ENCODE measurements at regions not wholly inside any gene's neighbourhood (a gene's known extent, or its start where the extent isn't known, plus 50 kb on each side); places are given as distances from the start of the nearest gene placed in this dataset.

DNA sequence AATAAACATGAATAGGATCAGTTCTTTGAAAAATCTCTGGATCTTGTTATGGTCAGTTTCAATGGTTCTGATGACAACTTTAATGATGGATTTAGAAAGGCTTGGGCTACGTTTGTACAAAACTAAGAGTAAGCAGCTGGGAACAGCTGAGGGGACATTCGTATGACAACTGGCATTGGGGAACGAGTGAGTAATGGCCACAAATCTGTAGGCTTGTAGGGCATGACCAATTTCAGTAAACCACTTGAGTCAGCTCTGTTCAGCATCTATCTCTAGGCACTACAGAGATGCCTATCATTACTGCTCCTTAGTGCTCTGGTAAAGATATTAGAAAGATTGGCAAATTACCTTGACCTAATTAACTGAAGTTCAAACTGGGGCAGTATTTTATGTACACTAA, 1375.6 kb downstream of the EPHA7 start:
- no peak for DNase-seq (ENCODE audit: low spot score)

DNA sequence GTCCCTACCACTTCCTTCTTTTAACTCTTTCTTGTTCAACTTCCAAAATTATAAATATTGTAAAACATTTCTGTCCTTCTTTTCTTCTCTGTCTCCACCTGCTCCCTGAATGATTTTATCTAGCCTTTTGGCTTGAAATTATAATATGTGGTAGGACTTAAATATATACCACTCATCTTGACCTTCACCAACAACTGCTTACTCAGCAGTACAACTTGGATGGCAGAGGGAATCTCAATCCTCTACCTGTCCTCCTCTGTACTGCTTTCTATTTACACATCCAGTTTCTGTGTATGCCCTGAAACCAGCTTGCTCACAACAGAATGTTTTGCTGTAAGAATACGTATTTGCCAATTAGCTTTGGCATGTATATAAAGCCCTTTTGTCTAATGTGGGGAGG, 1392.5 kb downstream of the EPHA7 start:
- DNase-seq (ENCODE audit: low spot score): no peak

DNA sequence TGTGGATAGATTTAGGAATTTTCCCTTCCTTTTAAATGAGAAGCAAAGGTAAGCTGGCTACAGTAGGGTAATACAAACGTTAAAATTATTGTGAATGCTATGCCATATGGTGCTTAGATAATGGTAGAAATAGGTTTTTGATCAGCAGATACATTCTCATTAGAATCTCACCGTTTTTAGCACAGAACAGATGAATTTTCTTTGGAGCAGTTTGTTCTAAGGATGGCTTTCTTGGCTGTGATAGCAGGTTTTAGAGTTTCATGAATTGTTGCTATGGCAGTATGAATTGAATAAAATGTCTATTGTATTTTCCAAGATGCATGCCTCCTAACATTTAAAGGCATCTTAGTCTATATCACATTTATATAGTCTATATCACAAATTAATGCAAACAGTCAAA, 1394.5 kb downstream of the EPHA7 start:
- no peak for DNase-seq (ENCODE audit: low spot score)

DNA sequence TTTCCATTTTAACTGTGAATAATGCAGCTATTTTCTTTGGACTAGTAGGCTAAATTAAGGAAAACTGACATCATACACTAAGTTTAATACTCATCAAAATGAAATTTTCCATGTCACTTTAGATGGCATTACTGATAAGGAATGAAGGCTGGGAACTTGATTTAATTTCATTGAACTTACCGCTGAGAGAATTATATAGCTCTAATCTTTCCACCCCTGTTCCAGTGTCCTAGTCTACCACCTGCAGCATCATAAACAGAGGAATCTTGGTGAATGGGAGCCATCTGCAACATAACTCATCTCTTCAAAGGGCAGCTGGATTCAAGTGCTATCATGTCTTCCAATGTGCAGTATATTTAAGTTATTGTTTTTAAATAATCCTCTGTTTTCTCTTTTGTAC, 1395.2 kb downstream of the EPHA7 start:
- no peak for DNase-seq (ENCODE audit: low spot score)

DNA sequence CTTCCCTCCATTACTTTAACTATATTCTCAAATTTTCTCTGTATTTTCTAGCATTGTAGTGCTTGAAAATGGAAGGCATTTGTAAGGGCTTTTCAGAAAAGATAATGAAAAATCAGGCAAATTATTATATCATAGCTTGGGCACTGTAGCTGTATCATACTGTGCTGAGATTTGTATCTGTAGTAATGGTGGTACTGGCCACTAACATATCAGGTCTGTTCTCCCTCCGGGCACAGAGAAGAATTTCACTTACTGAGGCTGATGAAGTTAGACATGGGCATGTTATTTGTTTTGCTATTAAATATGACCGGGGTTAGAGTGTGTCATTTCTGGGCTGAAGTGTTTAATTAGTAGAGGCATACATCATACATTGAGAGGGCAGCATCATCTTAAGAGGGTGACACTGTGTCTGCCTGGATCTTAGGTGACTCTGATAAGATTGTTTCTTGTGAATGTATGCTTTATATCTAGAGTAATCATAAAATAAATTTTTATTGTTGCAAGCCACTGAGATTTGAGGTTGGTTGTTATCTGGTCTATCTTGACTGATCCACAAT, 1395.9 kb downstream of the EPHA7 start:
- no peak for DNase-seq (ENCODE audit: low spot score)

DNA sequence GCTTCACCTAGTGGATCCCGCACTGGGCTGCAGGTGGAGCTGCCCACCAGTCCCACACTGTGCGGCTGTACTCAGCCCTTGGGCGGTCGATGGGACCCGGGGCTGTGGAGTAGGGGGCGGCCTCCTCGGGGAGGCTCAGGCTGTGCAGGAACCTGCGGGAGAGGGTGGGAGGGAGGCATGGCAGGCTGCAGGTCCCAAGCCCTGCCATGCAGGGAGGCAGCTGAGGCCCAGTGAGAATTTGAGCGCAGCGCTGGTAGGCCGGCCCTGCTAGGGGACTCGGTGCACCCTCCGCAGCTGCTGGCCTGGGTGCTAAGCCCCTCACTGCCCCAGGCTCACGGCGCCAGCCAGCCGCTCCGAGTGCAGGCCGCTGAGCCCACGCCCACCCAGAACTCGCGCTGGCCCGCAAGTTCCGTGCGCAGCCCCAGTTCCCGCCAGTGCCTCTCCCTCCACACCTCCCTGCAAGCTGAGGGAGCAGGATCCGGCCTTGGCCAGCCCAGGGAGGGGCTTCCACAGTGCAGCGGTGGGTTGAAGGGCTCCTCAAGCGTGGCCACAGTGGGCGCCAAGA, 1407.6 kb downstream of the EPHA7 start:
- DNase-seq (ENCODE audit: low spot score): no peak

DNA sequence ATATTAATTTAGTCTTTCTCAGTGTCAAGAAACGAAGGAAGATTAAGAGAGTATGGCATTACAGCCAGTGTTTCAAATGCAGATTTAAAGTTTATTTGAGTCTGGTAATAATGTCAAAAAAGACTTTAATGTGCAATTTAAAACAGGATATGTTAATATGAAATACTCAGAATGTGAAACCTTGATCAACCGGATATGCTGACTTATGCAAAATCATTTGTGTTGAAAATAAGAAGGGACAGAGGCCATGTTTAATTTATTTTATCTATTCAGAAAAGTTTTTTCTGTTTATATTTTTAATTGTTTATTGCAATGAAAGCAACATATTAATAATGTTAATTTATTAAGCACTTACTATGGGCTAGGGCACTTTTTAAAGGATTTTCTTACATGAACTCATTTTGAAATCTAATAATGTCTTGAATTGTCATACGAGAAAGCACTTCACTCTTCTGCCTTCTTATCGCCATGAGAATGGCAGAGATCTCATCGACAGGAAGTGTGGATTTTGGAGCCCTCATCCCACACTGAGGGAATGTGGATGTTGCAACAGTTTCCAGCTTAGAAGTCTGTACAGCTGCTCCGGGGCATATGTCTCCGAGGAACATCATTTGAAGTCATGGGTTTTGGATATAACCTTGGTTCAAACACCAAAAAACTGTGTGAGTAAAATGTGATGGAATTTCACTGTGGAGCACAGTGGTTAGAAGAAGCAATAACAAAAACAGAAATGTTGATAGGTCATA, 1410.4 kb downstream of the EPHA7 start:
- no peak for DNase-seq (ENCODE audit: low spot score)

DNA sequence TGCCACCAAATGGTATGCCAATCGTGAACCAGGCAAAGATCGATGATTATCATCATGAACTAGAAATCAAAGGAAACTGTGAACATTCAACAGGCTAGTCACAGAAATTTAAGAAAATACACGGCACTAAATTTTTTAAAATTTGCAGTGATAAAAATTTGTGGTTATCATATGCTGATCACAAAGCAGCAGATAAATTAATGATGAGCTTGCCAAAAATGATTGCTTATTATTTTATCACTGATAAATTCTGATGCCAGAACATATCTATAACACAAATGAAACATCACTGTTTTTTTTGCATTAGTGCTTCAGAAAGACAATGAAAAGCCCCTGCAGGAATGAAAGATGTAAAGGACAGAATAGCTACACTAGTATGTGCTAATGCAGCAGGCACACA, 1413.2 kb upstream of the MAP3K7 start:
- DNase-seq (ENCODE audit: low spot score): no peak

DNA sequence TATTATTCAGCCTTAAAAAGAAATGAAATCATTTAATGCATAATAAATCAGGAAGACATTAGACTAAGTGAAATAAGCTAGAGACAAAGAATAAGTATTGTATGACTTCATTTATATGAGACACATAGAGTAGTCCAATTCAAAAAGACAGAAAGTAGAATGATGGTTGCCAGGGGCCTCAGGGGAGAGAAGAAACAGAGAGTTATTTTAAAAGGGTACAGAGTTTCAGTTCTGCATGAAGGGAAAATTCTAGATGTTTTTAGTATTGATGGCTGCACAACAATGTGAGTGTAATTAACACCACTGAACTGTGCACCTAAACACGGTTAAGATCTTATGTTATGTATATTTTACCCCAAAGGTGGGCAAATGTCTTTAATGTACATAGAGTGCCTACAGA, 1407.9 kb upstream of the MAP3K7 start:
- DNase-seq (ENCODE audit: low spot score): no peak

DNA sequence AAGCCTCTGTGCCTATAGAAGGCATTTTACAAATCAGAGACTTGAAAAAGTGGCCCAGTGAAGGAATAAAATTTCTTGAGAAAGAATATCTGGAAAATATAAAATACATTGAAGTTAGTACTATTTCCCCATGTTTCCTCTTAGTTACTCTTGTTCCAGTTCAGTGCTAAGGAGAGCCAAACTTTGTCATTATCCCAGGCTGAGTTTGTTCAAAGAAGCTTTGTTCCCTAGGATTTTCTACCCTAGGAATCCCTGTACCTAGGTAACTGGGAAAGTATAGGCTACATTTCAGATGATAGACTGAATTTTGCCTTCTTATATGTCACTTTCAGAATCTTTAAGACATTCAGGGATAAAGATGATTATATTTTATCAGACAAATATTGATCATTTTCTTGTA, 1395.7 kb upstream of the MAP3K7 start:
- no peak for DNase-seq (ENCODE audit: low spot score)

DNA sequence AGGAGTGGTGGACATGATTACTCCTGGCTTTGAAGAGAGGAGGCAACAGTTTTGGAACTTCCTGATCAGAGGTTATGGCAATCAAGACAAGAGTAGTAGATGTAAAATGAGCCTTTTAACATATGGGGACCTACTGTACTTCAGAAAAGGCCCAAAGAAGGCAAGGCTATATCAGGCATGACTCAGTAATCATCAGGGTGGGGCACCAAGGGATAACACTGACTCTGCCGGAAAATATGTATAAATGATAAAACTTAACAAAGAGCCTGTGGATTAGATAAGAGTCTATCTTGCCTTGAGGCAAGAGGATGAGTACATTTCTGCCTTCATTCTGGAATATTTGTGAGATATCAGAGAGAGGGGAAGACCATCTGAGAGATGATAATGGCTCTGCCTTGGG, 1389.9 kb upstream of the MAP3K7 start:
- DNase-seq (ENCODE audit: low spot score): no peak

DNA sequence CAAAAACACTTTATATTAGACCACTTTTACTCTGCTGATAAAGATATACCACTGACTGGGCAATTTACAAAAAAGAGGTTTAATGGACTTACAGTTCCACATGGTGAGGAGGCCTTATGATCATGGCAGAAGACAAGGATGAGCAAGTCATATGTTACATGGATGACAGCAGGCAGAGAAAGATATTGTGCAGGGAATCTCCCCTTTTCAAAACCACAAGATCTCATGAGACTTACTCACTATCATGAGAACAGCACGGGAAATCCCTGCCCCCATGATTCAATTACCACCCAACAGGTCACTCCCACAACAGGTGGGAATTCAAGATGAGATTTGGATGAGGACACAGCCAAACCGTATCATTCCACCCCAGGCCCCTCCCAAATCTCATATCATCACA, 1383.8 kb upstream of the MAP3K7 start:
- DNase-seq (ENCODE audit: low spot score): no peak

DNA sequence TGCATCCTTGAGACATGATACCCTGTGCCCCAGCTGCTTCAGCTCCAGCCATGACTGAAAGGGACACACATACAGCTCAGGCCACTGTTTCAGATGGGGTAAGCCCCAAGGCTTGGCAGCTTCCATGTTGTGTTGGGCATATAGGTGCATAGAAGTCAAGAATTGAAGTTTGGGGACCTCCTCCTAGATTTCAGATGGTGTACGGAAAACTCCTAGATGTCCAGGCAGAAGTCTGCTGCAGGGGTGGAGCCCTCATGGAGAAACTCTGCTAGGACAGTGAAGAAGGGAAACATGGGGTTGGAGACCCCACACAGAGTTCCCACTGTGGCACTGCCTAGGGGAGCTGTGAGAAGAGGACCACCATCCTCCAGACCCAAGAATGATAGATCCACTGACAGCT, 1379.0 kb upstream of the MAP3K7 start:
- no peak for DNase-seq (ENCODE audit: low spot score)

DNA sequence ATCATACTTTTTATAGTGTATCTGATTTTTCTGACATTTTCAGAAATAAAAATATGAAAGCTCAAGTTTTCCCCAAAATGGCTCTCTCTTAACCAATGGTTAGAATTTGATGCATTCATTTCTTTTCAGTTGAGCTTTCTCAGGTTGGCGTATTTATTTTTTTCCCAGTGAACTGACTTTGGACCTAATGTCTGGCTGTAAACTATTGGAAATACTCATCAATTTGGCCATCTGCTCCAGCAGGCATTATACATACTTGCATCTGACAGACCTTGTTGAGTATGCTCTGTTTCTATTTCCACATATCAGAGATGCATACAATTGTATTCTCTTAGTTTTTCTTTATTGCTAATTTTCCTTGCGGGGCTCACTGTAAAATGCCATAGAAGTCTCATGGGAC, 1374.8 kb upstream of the MAP3K7 start:
- no peak for DNase-seq (ENCODE audit: low spot score)

DNA sequence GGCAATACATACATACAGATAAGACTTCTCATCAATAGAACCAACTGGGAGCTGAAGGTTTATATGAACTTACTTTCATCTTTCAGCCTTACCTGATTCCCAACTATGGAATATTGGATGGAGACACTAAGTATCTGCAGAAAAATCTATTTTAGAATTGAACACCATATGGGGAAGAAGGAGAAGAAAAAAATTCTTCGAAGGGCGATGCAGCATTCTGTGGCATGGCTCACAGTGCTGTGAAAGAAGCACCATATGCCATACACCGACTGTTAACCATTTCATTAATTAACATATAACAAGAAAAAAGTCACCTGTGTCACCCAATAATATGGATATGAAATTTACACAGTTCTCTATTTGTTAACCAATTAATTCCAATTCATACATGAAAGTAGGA, 1374.4 kb upstream of the MAP3K7 start:
- no peak for DNase-seq (ENCODE audit: low spot score)

DNA sequence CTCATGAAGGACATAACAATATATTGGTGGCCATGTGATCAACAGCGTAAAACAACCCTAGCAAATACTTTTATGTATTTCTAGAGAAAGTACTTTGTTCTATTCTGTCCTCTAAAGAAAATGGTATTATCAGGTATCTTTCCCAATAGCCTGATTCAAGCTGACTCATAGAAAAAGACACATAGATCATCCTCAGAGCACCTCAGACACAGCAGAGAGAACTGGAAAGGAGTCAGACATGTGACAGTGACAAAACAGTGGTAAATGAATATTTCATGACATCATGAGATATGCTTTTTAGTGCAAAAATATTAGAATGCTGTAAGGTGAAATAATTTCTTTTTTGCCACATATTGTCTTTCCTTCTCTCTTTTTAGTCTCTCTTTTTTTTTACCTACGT, 1355.0 kb upstream of the MAP3K7 start:
- no peak for DNase-seq (ENCODE audit: low spot score)

DNA sequence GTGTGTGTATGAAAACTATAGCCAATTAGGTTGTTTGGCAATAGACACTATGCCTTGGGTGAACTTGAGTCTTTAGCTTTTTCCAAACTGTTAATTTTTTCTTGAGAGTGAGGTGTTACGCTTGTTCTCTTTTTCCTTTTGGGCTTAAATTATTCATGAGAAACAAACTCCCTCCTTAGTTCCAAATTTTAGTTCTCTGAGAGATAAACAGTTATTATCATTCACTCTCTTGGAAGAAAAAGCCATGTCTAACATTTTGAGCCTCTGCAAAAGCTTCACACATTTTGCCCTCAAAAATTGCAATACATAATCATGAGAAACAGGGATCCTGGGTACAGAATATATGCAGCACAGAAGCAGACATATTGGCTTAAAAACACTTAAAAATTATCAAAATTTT, 1353.9 kb upstream of the MAP3K7 start:
- DNase-seq (ENCODE audit: low spot score): no peak

DNA sequence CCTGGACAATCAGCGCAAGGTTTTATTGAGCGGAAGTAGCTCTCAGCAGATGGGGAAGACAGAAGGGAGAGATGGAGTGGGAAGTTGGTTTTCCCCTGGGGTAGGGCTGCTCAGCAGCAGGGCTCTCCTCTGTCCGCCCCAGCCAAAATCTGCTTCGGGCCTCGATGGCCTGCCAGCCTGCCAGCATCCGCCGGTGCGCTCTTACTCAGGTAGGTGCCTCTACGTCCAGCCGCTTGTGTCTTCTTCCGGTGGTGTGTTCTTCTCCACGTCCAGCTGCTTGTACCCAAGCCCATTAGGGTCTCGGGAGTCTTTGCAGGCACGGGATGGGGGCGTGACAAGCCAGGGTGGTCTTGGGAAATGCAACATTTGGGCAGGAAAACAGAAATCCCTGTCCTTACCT, 1340.0 kb upstream of the MAP3K7 start:
- DNase-seq (ENCODE audit: low spot score): no peak

DNA sequence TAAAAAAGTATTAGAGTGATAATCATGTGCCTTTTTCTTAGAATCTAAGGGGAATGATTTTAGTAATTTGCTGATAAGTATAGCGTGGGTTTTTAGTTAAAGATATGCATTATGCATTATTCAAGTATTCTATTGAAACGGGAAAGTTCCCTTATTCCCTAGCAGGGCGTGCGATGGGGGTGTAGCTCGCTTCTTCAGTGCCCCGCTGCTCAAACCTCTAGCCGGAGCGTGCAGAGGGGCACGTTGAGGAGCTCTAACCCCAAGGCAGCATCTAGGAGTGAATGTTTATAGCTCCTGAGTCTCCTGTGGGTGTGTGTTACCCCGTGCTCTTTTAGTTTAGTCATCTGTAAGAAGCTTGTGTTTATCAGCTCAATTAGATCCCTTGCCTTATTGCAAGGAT, 1339.5 kb upstream of the MAP3K7 start:
- no peak for DNase-seq (ENCODE audit: low spot score)

DNA sequence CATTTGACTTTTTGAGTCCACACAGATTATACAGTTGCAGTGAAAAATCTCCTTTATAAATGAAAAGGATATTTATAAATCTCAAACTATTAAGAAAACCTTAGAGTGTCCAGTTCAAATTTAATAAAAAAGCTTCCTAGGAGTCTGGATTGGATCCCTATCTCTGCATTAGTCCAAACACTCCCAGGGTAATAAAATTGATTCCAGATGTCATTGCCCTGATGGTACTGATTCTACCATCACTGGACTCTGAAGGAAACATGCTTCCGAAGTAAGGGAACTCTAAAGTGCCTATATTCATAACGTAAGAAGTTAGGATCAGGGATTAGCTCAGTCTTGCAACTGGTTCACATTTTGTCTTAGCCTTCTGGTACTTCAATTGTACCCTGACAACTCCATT, 1325.1 kb upstream of the MAP3K7 start:
- no peak for DNase-seq (ENCODE audit: low spot score)

DNA sequence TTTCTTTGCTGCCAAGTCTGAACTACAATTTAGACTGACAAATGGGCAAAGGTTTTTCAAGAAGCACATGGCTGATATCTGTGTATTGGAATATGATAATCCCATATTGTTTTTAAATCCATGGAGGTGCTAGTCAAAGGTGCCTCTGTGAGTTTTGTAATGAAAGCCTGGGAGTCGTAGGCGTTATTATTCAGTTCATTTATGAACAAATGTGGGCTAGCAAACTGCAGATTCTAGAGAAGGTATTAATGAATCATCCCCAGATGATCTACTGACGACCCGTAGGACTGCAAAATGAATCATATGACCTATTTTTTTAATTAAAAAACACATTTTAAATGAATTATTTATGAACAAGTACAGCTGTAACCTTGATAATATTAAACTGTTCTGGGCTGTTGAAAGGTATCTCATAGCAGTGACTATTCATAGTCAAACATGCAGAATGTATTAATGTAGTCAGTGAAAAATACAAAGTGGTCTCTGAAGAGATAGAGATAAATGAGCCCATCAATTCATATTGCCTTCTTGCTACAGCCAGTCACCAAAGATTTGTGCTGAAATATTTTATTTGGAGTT, 1317.8 kb upstream of the MAP3K7 start:
- no peak for DNase-seq (ENCODE audit: low spot score)

DNA sequence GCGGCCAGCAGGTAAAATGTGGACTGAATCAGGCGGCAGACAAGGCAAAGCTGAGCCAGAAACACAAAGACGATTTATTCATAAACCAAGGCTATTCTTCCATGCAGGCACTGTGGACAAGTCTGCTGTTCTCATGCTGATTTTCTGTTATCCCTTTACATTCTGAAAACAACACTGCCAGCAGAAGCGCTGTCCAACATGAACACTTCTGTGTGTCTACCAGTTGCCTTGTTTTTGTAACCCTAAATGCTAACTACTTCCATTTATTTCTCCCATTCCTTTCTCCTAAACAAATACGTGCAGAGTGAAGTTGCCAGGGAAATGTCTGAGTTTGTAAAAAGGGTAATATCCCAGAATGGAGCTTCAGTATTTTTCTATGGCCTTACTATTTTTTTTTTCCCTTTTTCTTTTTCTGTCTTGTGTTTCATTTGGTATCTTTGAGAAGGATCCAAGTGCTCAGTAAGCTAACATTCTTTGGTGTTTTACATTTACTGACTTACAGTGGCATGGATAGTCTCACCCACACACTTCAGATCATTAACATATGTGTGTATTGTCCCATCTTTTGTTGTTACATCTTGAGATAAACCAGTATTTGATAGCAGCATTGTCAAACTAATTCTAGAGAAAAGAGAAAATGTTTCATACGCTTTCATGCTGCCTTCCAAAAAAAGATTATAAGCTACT, 1308.9 kb upstream of the MAP3K7 start:
- DNase-seq (ENCODE audit: low spot score): no peak

DNA sequence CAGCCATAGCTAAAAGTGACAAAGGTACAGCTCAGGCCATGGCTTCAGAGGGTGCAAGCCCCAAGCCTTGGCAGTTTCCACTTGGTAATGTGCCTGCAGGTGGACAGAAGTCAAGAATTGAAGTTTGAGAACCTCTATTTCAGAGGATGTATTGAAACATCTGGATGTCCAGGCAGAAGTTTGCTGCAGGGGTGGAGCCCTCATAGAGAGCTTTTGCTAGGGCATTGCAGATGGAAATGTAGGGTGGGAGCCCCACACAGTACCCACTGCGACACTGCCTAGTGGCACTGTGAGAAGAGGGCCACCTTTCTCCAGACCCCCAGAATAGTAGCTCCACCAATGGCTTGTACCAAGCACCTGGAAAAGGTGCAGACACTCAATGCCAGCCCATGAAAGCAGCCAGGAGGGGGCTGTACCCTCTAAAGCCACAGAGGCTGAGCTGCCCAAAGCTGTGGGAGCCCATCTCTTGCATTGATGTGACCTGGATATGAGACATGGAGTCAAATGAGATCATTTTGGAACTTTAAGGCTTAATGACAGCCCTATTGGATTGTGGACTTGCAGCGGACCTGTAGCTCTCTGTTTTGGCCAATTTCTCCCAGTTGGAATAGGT, 1299.4 kb upstream of the MAP3K7 start:
- no peak for DNase-seq (ENCODE audit: low spot score)
